ENCODE measurements at regions not wholly inside any gene's neighbourhood (a gene's known extent, or its start where the extent isn't known, plus 50 kb on each side); places are given as distances from the start of the nearest gene placed in this dataset.

DNA sequence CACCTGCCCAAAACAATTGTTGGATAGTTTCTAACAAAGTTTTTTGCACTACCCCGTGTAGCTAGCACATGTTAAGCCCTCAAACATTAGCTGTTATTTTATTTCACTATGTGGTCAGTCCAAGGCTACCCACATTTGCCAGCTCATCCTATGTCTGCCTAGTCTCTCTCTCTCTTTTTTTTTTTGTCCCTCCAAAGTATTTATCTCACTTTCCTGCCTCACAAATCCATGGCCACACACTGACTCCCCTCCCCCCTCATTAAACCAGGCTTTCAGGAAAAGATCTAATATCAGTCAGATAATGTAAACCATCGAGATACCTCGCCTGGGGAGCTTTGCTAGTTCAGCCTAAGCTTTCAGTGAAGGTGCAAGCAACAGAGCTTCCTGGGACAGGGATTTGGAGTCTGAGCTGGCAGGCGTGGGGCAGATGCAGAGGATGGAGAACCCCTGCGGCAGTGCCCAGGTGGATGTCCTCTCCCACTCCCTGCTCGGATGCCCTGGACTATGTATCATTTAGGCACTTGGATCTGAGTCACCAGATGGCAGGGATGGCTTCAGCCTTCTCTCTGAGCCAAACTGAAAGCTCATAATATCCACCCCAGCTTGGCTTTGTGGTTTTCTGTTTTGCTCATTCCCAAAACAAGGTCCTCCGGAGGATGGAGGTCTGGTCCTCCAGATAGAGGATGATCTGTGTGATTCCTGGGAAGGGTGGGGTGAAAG lies 73.7 kb upstream of the FOXF1 start:
- no peak for DNase-seq (ENCODE audit: low read depth)
- TF ChIP-seq, protein P1, sequence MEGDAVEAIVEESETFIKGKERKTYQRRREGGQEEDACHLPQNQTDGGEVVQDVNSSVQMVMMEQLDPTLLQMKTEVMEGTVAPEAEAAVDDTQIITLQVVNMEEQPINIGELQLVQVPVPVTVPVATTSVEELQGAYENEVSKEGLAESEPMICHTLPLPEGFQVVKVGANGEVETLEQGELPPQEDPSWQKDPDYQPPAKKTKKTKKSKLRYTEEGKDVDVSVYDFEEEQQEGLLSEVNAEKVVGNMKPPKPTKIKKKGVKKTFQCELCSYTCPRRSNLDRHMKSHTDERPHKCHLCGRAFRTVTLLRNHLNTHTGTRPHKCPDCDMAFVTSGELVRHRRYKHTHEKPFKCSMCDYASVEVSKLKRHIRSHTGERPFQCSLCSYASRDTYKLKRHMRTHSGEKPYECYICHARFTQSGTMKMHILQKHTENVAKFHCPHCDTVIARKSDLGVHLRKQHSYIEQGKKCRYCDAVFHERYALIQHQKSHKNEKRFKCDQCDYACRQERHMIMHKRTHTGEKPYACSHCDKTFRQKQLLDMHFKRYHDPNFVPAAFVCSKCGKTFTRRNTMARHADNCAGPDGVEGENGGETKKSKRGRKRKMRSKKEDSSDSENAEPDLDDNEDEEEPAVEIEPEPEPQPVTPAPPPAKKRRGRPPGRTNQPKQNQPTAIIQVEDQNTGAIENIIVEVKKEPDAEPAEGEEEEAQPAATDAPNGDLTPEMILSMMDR (IDR thresholded peaks at IDR 0.05; ENCODE audit: control insufficient read depth, extremely low read depth, insufficient read depth) = no peak
- no peak overlapping the region for H3K4me3 ChIP-seq (ENCODE audit: low read depth, low read length)

DNA sequence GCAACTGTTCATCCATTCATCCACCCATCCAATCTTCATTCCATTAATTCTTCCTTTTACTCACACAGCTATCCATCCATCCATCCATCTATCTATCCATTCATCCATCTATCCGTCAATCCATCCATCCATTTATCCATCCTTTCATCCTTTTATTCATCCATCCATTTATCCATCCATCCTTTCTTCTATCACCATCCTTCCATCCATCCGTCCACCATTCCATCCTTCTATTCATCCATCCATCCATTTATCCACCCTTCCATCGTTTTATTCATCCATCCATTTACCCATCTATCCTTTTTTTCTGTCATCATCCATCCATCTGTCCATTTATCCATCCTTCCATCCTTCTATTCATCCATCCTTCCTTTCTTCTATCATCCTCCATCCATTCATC lies 73.0 kb upstream of the FOXF1 start:
- TF ChIP-seq, protein P1 (IDR thresholded peaks at IDR 0.05; ENCODE audit: control insufficient read depth, extremely low read depth, insufficient read depth) = no peak
- DNase-seq (ENCODE audit: low read depth) = no peak
- no peak overlapping the region for H3K4me3 ChIP-seq (ENCODE audit: low read depth, low read length)

DNA sequence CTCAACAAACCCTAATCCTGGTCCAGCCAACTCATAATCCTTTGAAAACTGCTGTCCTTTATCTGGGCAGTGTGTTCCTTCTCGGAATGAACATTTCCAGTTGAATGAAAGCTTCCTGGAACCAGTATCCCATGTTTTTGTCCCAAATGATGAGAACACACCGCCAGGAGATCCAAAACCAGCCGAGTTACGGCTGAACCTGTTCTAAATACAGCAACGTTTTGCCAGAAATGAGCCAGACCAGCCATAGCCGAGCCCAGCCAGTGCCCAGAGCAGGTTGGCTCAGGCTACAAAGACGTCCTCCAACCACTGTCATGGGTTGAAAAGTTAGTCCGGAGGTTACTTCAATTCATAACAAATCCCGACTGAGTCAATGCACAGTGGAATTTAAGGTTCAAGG lies 67.6 kb upstream of the FOXF1 start:
- TF ChIP-seq, protein P1 (IDR thresholded peaks at IDR 0.05; ENCODE audit: control insufficient read depth, extremely low read depth, insufficient read depth) = no peak
- no peak for DNase-seq (ENCODE audit: low read depth)
- no peak overlapping the region for H3K4me3 ChIP-seq (ENCODE audit: low read depth, low read length)

- DNase-seq (ENCODE audit: low read depth) = no peak
- TF ChIP-seq, protein P1 (IDR thresholded peaks at IDR 0.05; ENCODE audit: control insufficient read depth, extremely low read depth, insufficient read depth) = no peak
- H3K4me3 ChIP-seq (ENCODE audit: low read depth, low read length) = no peak overlapping the region
Observed at GRCh38 chr16:86443508-86444147, 66.7 kb upstream of the FOXF1 start.

DNA sequence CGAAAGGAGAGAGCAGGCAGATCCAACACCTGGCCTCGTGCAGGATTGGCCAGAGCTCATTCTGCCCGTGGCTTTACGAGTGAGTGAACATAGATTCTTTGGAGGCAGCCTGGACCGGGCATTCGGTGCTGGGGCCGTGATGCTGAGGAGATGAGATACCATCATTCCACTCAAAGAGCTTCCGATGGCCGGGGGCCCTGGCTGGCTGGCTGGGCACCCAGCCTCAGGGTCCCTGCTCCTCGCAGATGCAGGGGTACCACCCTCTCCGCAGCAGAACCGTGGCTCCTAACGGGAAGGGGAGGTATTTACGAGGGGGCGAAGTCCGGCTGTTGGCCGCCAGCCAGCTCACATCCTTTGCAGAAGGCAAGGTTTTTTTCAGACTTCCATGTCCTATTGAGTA lies 66.1 kb upstream of the FOXF1 start:
- no peak overlapping the region for H3K4me3 ChIP-seq (ENCODE audit: low read depth, low read length)
- TF ChIP-seq, protein P1 (IDR thresholded peaks at IDR 0.05; ENCODE audit: control insufficient read depth, extremely low read depth, insufficient read depth) = no peak
- no peak for DNase-seq (ENCODE audit: low read depth)

DNA sequence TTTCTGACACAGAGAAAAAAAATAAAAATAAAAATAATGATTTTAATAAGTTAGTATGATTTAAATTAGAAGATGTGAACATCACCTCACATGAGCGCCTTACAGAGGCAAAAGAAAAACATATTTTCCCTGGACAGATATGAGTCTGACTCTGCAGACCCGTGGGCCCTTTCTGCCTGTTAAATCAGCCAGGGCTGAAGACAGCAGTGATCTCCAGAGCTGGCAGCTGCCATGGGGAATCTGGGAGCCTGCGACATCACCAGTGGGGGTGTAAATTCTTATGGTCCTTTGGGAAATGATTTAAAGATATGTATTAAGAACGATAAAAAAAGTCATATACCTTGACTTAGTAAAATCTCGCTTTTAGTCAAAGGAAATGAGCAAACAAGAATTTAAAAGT lies 65.7 kb upstream of the FOXF1 start:
- H3K4me3 ChIP-seq (ENCODE audit: low read depth, low read length) = no peak overlapping the region
- TF ChIP-seq, protein P1 (IDR thresholded peaks at IDR 0.05; ENCODE audit: control insufficient read depth, extremely low read depth, insufficient read depth) = no peak
- no peak for DNase-seq (ENCODE audit: low read depth)
